SK-N-SH treated with all-trans-retinoic acid at 6 μM for 48 hours (cell line): ENCODE measurements at regions not wholly inside any gene's neighbourhood (a gene's known extent, or its start where the extent isn't known, plus 50 kb on each side); places are given as distances from the start of the nearest gene placed in this dataset.

Experiments used
- ATAC-seq: fragments of 200-7000 bp; cut with Tn5 transposase; 3 replicates; pipeline ENCODE4 v1.9.1; 2020; ENCODE audit warnings: mild to moderate bottlenecking, moderate library complexity
- ARNTL ChIP-seq: fragments of 450-650 bp; formaldehyde crosslinking; IDR thresholded peaks from 2 replicates; pipeline ENCODE4 v1.5.0; 2020; ENCODE audit warnings: low read depth, mild to moderate bottlenecking, moderate library complexity, borderline replicate concordance
- BACH2 ChIP-seq: fragments of 250-450 bp; sonication (Bioruptor Pico); IDR thresholded peaks from 2 replicates; pipeline ENCODE4 v1.9.0; 2021; ENCODE audit warnings: mild to moderate bottlenecking, borderline replicate concordance
- CSDC2 ChIP-seq: fragments of 250-450 bp; sonication (Bioruptor Pico); IDR thresholded peaks from 2 replicates; pipeline ENCODE4 v1.5.0; 2020; ENCODE audit warnings: mild to moderate bottlenecking, moderate library complexity
- ESRRG ChIP-seq: fragments of 250-450 bp; sonication (Bioruptor Pico); IDR thresholded peaks from 2 replicates; pipeline ENCODE4 v1.6.1; 2021; ENCODE audit warnings: mild to moderate bottlenecking
- GLIS3 ChIP-seq: fragments of 250-450 bp; sonication (Bioruptor Pico); IDR thresholded peaks from 2 replicates; pipeline ENCODE4 v1.5.0; 2020; ENCODE audit warnings: mild to moderate bottlenecking, moderate library complexity
- ISL1 ChIP-seq: fragments of 250-450 bp; sonication (Bioruptor Pico); IDR thresholded peaks from 2 replicates; pipeline ENCODE4 v2.1.2; 2022; ENCODE audit warnings: mild to moderate bottlenecking, moderate library complexity
- OSR1 ChIP-seq: fragments of 250-450 bp; sonication (Bioruptor Pico); IDR thresholded peaks from 2 replicates; pipeline ENCODE4 v1.8.0; 2022; ENCODE audit warnings: moderate library complexity, mild to moderate bottlenecking, inconsistent platforms
- PATZ1 ChIP-seq: fragments of 250-450 bp; sonication (Bioruptor Pico); IDR thresholded peaks from 2 replicates; pipeline ENCODE4 v1.8.0; 2020; ENCODE audit warnings: mild to moderate bottlenecking, moderate library complexity, borderline replicate concordance
- PPARA ChIP-seq: fragments of 250-450 bp; sonication (Bioruptor Pico); IDR thresholded peaks from 2 replicates; pipeline ENCODE4 v1.5.0; 2020; ENCODE audit warnings: mild to moderate bottlenecking, borderline replicate concordance
- RARB ChIP-seq: fragments of 250-450 bp; sonication (Bioruptor Pico); IDR thresholded peaks from 2 replicates; pipeline ENCODE4 v1.8.0; 2021; ENCODE audit warnings: mild to moderate bottlenecking, moderate library complexity
- SNAI2 ChIP-seq: fragments of 250-450 bp; sonication (Bioruptor Pico); IDR thresholded peaks from 2 replicates; pipeline ENCODE4 v1.5.0; 2020; ENCODE audit warnings: mild to moderate bottlenecking, moderate library complexity
- TOX ChIP-seq: fragments of 250-450 bp; sonication (Bioruptor Pico); IDR thresholded peaks from 2 replicates; pipeline ENCODE4 v1.8.0; 2021; ENCODE audit warnings: mild to moderate bottlenecking, moderate library complexity, borderline replicate concordance
- TSHZ2 ChIP-seq: fragments of 250-450 bp; sonication (Bioruptor Pico); IDR thresholded peaks from 2 replicates; pipeline ENCODE4 v1.5.0; 2020; ENCODE audit warnings: mild to moderate bottlenecking, moderate library complexity
- ZC3H10 ChIP-seq: fragments of 250-450 bp; sonication (Bioruptor Pico); IDR thresholded peaks from 2 replicates; pipeline ENCODE4 v1.5.1; 2021; ENCODE audit warnings: mild to moderate bottlenecking, moderate library complexity
- ZFP3 ChIP-seq: fragments of 250-450 bp; sonication (Bioruptor Pico); IDR thresholded peaks from 2 replicates; pipeline ENCODE4 v1.5.0; 2020; ENCODE audit warnings: mild to moderate bottlenecking, moderate library complexity
- ZFP30 ChIP-seq: fragments of 450-650 bp; formaldehyde crosslinking; IDR thresholded peaks from 2 replicates; pipeline ENCODE4 v1.5.0; 2022; ENCODE audit warnings: mild to moderate bottlenecking, moderate library complexity
- ZNF565 ChIP-seq: fragments of 450-650 bp; formaldehyde crosslinking; conservative IDR thresholded peaks from 2 replicates; pipeline ENCODE4 v1.5.0; 2020; ENCODE audit warnings: low read depth, mild to moderate bottlenecking, moderate library complexity
- ZNF70 ChIP-seq: fragments of 450-650 bp; formaldehyde crosslinking; IDR thresholded peaks from 2 replicates; pipeline ENCODE4 v1.5.0; 2020; ENCODE audit warnings: mild to moderate bottlenecking, moderate library complexity
- ZNF8 ChIP-seq: fragments of 450-650 bp; formaldehyde crosslinking; IDR thresholded peaks from 2 replicates; pipeline ENCODE4 v1.5.0; 2020; ENCODE audit warnings: mild to moderate bottlenecking, moderate library complexity
- TF ChIP-seq, protein P1 (sequence below): fragments of 250-450 bp; sonication (Bioruptor Pico); IDR thresholded peaks from 2 replicates; pipeline ENCODE4 v1.8.0; 2021; ENCODE audit warnings: low read depth, mild to moderate bottlenecking, moderate library complexity, borderline replicate concordance
- TF ChIP-seq, protein P2 (sequence below): fragments of 250-450 bp; sonication (Bioruptor Pico); IDR thresholded peaks from 2 replicates; pipeline ENCODE4 v1.5.1; 2020; ENCODE audit warnings: low read depth, mild to moderate bottlenecking, moderate library complexity

GRCh38 chr12:127785986-127786590, 480.9 kb upstream of the TMEM132C start:
- no peak for ATAC-seq
- no peak for TF ChIP-seq ZFP30 (CRISPR knock-in tag)
- TF ChIP-seq ZFP3 (CRISPR knock-in tag): no peak
- TF ChIP-seq RARB: no peak
- TF ChIP-seq ZNF8 (CRISPR knock-in tag): no peak
- no peak for TF ChIP-seq SNAI2
- TF ChIP-seq ZC3H10 (CRISPR knock-in tag): no peak

- TF ChIP-seq TOX (CRISPR knock-in tag): no peak
- TF ChIP-seq ZC3H10 (CRISPR knock-in tag): no peak
- TF ChIP-seq GLIS3 (CRISPR knock-in tag): no peak
- ATAC-seq: no peak
Observed at GRCh38 chr12:127787544-127787943, 479.4 kb upstream of the TMEM132C start.

DNA sequence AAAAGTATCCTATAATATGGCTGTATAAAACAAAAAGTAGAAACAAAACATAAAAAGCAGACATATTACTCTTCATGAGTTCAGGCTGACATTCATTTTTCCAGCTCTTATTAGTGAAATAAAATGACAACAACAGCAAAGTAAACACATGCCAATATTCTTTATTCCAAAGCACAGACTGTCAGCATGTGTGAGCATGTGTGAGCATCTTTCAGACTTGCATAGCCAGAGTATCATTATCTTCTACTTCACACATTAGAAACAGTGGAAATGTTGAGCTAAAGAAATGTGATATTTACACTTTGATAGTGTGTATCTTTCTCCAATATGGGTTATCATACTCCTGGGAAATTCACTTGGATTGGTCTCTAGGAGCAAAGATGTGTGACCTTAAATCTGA, 476.6 kb upstream of the TMEM132C start:
- no peak for TF ChIP-seq BACH2 (CRISPR knock-in tag)
- no peak for TF ChIP-seq ZC3H10 (CRISPR knock-in tag)
- no peak for TF ChIP-seq GLIS3 (CRISPR knock-in tag)
- TF ChIP-seq ARNTL (CRISPR knock-in tag): no peak
- TF ChIP-seq, protein P1, sequence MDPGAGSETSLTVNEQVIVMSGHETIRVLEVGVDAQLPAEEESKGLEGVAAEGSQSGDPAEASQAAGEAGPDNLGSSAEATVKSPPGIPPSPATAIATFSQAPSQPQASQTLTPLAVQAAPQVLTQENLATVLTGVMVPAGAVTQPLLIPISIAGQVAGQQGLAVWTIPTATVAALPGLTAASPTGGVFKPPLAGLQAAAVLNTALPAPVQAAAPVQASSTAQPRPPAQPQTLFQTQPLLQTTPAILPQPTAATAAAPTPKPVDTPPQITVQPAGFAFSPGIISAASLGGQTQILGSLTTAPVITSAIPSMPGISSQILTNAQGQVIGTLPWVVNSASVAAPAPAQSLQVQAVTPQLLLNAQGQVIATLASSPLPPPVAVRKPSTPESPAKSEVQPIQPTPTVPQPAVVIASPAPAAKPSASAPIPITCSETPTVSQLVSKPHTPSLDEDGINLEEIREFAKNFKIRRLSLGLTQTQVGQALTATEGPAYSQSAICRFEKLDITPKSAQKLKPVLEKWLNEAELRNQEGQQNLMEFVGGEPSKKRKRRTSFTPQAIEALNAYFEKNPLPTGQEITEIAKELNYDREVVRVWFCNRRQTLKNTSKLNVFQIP: no peak
- no peak for TF ChIP-seq SNAI2
- TF ChIP-seq PATZ1: no peak
- TF ChIP-seq ZFP30 (CRISPR knock-in tag): no peak
- TF ChIP-seq ISL1: no peak
- TF ChIP-seq PPARA (CRISPR knock-in tag): no peak
- TF ChIP-seq, protein P2, sequence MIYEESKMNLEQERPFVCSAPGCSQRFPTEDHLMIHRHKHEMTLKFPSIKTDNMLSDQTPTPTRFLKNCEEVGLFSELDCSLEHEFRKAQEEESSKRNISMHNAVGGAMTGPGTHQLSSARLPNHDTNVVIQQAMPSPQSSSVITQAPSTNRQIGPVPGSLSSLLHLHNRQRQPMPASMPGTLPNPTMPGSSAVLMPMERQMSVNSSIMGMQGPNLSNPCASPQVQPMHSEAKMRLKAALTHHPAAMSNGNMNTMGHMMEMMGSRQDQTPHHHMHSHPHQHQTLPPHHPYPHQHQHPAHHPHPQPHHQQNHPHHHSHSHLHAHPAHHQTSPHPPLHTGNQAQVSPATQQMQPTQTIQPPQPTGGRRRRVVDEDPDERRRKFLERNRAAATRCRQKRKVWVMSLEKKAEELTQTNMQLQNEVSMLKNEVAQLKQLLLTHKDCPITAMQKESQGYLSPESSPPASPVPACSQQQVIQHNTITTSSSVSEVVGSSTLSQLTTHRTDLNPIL (CRISPR knock-in tag): no peak
- TF ChIP-seq CSDC2: no peak
- no peak for TF ChIP-seq OSR1 (CRISPR knock-in tag)
- TF ChIP-seq ZNF70 (CRISPR knock-in tag): no peak
- no peak for TF ChIP-seq ZNF565
- no peak for TF ChIP-seq RARB
- TF ChIP-seq ESRRG (CRISPR knock-in tag): no peak
- no peak for ATAC-seq

GRCh38 chr12:127791217-127791616, 475.8 kb upstream of the TMEM132C start:
- no peak for TF ChIP-seq ZFP3 (CRISPR knock-in tag)
- ATAC-seq: no peak

GRCh38 chr12:127797918-127798317, 469.1 kb upstream of the TMEM132C start:
- TF ChIP-seq PPARA (CRISPR knock-in tag) (no peak), ESRRG (CRISPR knock-in tag) (no peak), TSHZ2 (CRISPR knock-in tag) (no peak), ZNF8 (CRISPR knock-in tag) (no peak), ISL1 (no peak)
- ATAC-seq: no peak
